Esophagus (tissue), 2 donors: ENCODE measurements at regions not wholly inside any gene's neighbourhood (a gene's known extent, or its start where the extent isn't known, plus 50 kb on each side); places are given as distances from the start of the nearest gene placed in this dataset.

Experiments used
- H3K27ac ChIP-seq, 2 donors: one replicate each; pipeline ENCODE4 v1.5.1; 2013; ENCODE audit warnings: low read depth in 2 of 2, mild to moderate bottlenecking in 2 of 2, inconsistent platforms in 1 of 2, low read length in 1 of 2, moderate library complexity in 1 of 2
- H3K27me3 ChIP-seq, 2 donors: one replicate each; pipeline ENCODE4 v1.6.1; 2013; ENCODE audit warnings: low read length in 2 of 2, control low read depth in 1 of 2, mild to moderate bottlenecking in 1 of 2; ENCODE audit not compliant: insufficient read depth in 2 of 2, control insufficient read depth in 1 of 2
- H3K36me3 ChIP-seq, 2 donors: one replicate each; pipeline ENCODE4 v1.6.1; 2013; ENCODE audit warnings: low read length in 1 of 2; ENCODE audit not compliant: control insufficient read depth in 2 of 2, insufficient read depth in 2 of 2
- H3K4me1 ChIP-seq, 2 donors: one replicate each; pipeline ENCODE4 v1.6.1; 2013; ENCODE audit warnings: low read length in 1 of 2; ENCODE audit not compliant: control insufficient read depth in 2 of 2, insufficient read depth in 2 of 2
- H3K4me3 ChIP-seq, 2 donors: one replicate each; pipeline ENCODE4 v1.5.1; 2013; ENCODE audit warnings: low read length in 2 of 2, mild to moderate bottlenecking in 2 of 2, low read depth in 1 of 2, moderate library complexity in 1 of 2
- H3K9me3 ChIP-seq, 2 donors: one replicate each; pipeline ENCODE4 v1.6.1; 2013; ENCODE audit warnings: mild to moderate bottlenecking in 2 of 2, low read depth in 1 of 2, low read length in 1 of 2, moderate library complexity in 1 of 2; ENCODE audit not compliant: control insufficient read depth in 2 of 2, insufficient read depth in 1 of 2
- WGBS, 2 donors: extraction: QIAGEN DNeasy Blood & Tissue Kit; methylation state at CpG; one replicate each; pipeline ENCODE4 v1.1.7; 2013; 5-methylcytosine and 5-hydroxymethylcytosine counted together
- donor health status: healthy with polysubstance abuse.
- donor health status: Bipolar disorder and iron deficiency.

GRCh38 chr4:14446311-14446710 is 556.0 kb upstream of the CPEB2 start:
- peak overlapping the region; percentile 41 to 70 for H3K27ac ChIP-seq
- H3K4me3 ChIP-seq, result no peak overlapping the region
- no peaks in the 10 kb centered on the region for H3K36me3 ChIP-seq
- WGBS, 2 donors, result 29 to 37% methylated on average over 4 of the region's 4 CpGs
- no peaks in the 10 kb centered on the region for H3K9me3 ChIP-seq
- H3K4me1 ChIP-seq, result no peaks in the 10 kb centered on the region
- H3K27me3 ChIP-seq, result no peaks in the 10 kb centered on the region

- Histone ChIP-seq H3K27ac (no peak overlapping the region), H3K9me3 (no peaks in the 10 kb centered on the region), H3K4me3 (no peak overlapping the region), H3K4me1 (no peaks in the 10 kb centered on the region), H3K36me3 (no peaks in the 10 kb centered on the region), H3K27me3 (no peaks in the 10 kb centered on the region)
- WGBS, 2 donors, result 45% methylated on average over 5 of the region's 5 CpGs
These were observed 555.4 kb upstream of the CPEB2 start for GRCh38 chr4:14446904-14447303.

GRCh38 chr4:14449308-14449707 is 553.0 kb upstream of the CPEB2 start:
- no peaks in the 10 kb centered on the region for H3K27me3 ChIP-seq
- no peak overlapping the region for H3K4me3 ChIP-seq
- 71 to 75% methylated on average over 2 of the region's 2 CpGs for WGBS, 2 donors
- no peaks in the 10 kb centered on the region for H3K4me1 ChIP-seq
- no peaks in the 10 kb centered on the region for H3K9me3 ChIP-seq
- H3K36me3 ChIP-seq, result no peaks in the 10 kb centered on the region
- no peak overlapping the region for H3K27ac ChIP-seq

- Histone ChIP-seq H3K4me3 (no peak overlapping the region), H3K36me3 (no peaks in the 10 kb centered on the region), H3K27me3 (no peaks in the 10 kb centered on the region), H3K4me1 (no peaks in the 10 kb centered on the region), H3K9me3 (no peaks in the 10 kb centered on the region), H3K27ac (no peak overlapping the region)
- WGBS, 2 donors, result 91 to 93% methylated on average over 12 of the region's 12 CpGs
These were observed 550.3 kb upstream of the CPEB2 start for GRCh38 chr4:14452001-14452400.

GRCh38 chr4:14452764-14453163 is 549.5 kb upstream of the CPEB2 start:
- Histone ChIP-seq H3K4me1 (no peaks in the 10 kb centered on the region), H3K4me3 (no peak overlapping the region), H3K36me3 (no peaks in the 10 kb centered on the region), H3K9me3 (no peaks in the 10 kb centered on the region), H3K27ac (no peak overlapping the region), H3K27me3 (no peaks in the 10 kb centered on the region)
- 64 to 69% methylated on average over 6 of the region's 6 CpGs for WGBS, 2 donors

GRCh38 chr4:14458463-14458862 is 543.8 kb upstream of the CPEB2 start:
- Histone ChIP-seq H3K36me3 (no peaks in the 10 kb centered on the region), H3K9me3 (no peaks in the 10 kb centered on the region), H3K4me1 (no peaks in the 10 kb centered on the region), H3K27me3 (no peaks in the 10 kb centered on the region), H3K27ac (no peak overlapping the region), H3K4me3 (no peak overlapping the region)
- WGBS, 2 donors, result 77 to 81% methylated on average over 2 of the region's 2 CpGs

GRCh38 chr4:14465057-14465456 is 537.2 kb upstream of the CPEB2 start:
- H3K36me3 ChIP-seq, result no peaks in the 10 kb centered on the region
- H3K4me3 ChIP-seq, result no peak overlapping the region
- H3K27me3 ChIP-seq, result no peaks in the 10 kb centered on the region
- H3K27ac ChIP-seq, result no peak overlapping the region
- WGBS, 2 donors, result 97 to 98% methylated on average over 1 of the region's 1 CpG
- H3K4me1 ChIP-seq, result no peaks in the 10 kb centered on the region
- no peaks in the 10 kb centered on the region for H3K9me3 ChIP-seq

GRCh38 chr4:14465507-14465906 is 536.8 kb upstream of the CPEB2 start:
- 80 to 84% methylated on average over 5 of the region's 5 CpGs for WGBS, 2 donors
- no peak overlapping the region for H3K4me3 ChIP-seq
- no peaks in the 10 kb centered on the region for H3K4me1 ChIP-seq
- H3K27ac ChIP-seq, result no peak overlapping the region
- H3K9me3 ChIP-seq, result no peaks in the 10 kb centered on the region
- no peaks in the 10 kb centered on the region for H3K27me3 ChIP-seq
- H3K36me3 ChIP-seq, result no peaks in the 10 kb centered on the region

- H3K4me1 ChIP-seq, result no peaks in the 10 kb centered on the region
- no peaks in the 10 kb centered on the region for H3K27me3 ChIP-seq
- H3K9me3 ChIP-seq, result no peaks in the 10 kb centered on the region
- no peaks in the 10 kb centered on the region for H3K36me3 ChIP-seq
- 95 to 97% methylated on average over 5 of the region's 5 CpGs for WGBS, 2 donors
- no peak overlapping the region for H3K4me3 ChIP-seq
- H3K27ac ChIP-seq, result no peak overlapping the region
These were observed 523.8 kb upstream of the CPEB2 start for GRCh38 chr4:14478504-14478903.

- 94 to 97% methylated on average over 1 of the region's 1 CpG for WGBS, 2 donors
- H3K27ac ChIP-seq, result no peak overlapping the region
- H3K9me3 ChIP-seq, result no peaks in the 10 kb centered on the region
- no peaks in the 10 kb centered on the region for H3K27me3 ChIP-seq
- no peak overlapping the region for H3K4me3 ChIP-seq
- H3K36me3 ChIP-seq, result no peaks in the 10 kb centered on the region
- H3K4me1 ChIP-seq, result no peaks in the 10 kb centered on the region
These were observed 505.9 kb upstream of the CPEB2 start for GRCh38 chr4:14496408-14496807.
